ENCODE measurements at regions not wholly inside any gene's neighbourhood (a gene's known extent, or its start where the extent isn't known, plus 50 kb on each side); places are given as distances from the start of the nearest gene placed in this dataset.

DNA sequence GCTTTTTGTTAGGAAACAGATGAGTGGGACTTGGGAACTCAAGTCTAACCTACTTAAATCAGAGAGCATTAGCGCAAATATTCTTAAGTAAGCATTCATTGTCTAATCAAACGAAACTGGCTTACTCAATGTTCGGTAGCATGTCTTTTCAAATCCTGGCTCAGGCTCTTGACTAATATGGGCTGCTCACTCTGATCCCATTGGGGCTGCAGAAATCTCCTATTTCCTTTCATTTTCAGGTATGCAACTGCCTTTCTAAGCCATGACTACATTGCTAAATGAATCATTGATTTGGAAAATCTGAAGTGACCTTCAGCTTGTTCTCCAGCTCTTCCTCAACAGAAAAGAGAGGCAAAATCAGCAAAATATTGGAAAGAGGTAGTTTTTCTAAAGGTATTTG lies 2084.4 kb upstream of the PIK3C3 start:
- no peak overlapping the region for H3K4me3 ChIP-seq (ENCODE audit: low read depth, low read length)
- DNase-seq (ENCODE audit: low read depth) = no peak
- TF ChIP-seq, protein P1, sequence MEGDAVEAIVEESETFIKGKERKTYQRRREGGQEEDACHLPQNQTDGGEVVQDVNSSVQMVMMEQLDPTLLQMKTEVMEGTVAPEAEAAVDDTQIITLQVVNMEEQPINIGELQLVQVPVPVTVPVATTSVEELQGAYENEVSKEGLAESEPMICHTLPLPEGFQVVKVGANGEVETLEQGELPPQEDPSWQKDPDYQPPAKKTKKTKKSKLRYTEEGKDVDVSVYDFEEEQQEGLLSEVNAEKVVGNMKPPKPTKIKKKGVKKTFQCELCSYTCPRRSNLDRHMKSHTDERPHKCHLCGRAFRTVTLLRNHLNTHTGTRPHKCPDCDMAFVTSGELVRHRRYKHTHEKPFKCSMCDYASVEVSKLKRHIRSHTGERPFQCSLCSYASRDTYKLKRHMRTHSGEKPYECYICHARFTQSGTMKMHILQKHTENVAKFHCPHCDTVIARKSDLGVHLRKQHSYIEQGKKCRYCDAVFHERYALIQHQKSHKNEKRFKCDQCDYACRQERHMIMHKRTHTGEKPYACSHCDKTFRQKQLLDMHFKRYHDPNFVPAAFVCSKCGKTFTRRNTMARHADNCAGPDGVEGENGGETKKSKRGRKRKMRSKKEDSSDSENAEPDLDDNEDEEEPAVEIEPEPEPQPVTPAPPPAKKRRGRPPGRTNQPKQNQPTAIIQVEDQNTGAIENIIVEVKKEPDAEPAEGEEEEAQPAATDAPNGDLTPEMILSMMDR (IDR thresholded peaks at IDR 0.05; ENCODE audit: insufficient read depth, low read depth, low read length) = no peak

DNA sequence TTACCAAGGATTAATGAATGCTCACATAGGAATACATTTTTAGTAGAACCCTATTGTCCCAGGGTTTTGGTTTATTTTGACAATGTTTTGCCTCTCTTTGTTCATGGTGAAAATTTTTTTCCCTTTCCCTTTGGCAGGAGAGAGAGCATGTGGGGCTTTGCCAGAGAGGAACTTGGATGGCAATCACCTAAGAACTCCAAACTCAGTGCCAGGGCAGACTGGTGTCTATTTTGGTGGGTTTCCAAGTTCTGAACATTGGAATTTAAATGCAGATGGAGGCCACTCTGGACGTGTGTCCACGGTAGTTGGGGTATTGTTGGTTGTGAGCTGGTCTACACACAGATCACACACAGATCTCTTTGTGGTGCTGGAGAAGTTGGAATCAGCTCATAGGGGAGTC lies 2091.1 kb upstream of the PIK3C3 start:
- no peak overlapping the region for H3K4me3 ChIP-seq (ENCODE audit: low read depth, low read length)
- TF ChIP-seq, protein P1 (IDR thresholded peaks at IDR 0.05; ENCODE audit: insufficient read depth, low read depth, low read length) = no peak

DNA sequence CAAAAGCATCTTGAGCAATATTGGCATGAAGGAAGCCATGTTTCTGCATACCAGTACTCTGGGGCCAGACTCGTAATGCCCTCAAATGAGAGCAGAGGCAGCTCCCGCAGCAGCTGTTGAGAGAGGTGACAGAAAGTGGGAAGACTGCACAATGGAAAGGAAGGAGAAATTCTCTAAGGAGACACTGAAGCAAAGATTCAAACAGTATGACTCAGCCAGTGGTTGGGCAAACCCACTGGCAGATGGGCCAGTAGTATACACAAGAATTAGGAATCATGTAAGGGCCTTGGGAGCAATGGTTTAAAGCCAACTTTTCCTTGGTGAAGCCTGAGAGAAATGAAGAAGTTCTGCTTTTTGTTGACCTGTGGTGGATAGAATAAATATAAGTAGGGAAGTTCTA lies 2092.7 kb upstream of the PIK3C3 start:
- H3K4me3 ChIP-seq (ENCODE audit: low read depth, low read length) = no peak overlapping the region
- TF ChIP-seq, protein P1 (IDR thresholded peaks at IDR 0.05; ENCODE audit: insufficient read depth, low read depth, low read length) = no peak
- DNase-seq (ENCODE audit: low read depth) = no peak

More for the DNA sequence above, 2091.1 kb upstream of the PIK3C3 start:
- no peak for DNase-seq (ENCODE audit: low read depth)

DNA sequence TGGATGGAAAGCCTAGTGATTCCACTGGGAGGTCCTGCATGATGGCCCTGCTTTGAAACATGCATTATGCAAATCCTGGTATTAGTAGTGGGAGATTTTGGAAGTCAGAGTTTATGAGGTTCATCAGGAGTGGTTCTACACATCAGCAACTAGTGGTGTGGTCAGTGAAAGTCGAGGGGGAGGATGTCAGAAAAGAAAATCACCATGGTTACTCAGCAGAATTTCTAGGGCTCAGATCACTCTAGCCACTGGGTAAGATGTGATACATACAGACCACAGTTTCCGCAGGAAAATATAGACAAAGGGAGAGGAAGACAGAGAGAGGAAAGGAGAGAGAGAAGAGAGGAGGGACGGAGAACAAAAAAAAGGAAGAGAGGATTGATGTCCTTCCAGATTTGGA lies 2100.7 kb upstream of the PIK3C3 start:
- DNase-seq (ENCODE audit: low read depth) = no peak
- TF ChIP-seq, protein P1 (IDR thresholded peaks at IDR 0.05; ENCODE audit: insufficient read depth, low read depth, low read length) = no peak

DNA sequence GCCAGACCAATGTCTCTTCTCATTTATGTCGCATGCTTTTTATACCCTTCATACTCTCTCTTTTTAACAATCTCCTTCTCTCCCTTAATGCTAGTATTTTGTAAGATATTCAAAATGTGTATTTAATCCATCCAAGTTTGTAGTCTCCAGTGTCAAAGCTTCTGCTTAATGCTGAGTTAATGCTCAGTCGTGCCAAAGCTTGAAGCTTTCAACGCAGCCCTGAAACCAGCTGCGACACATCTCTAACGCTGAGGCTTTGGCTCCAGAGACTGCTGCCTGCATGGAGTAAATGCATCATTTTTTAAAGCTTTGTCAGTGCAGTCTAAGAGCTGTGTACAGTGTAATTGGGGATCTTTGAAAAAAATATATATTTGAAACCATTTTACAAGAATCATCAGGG lies 2108.8 kb upstream of the PIK3C3 start:
- H3K4me3 ChIP-seq (ENCODE audit: low read depth, low read length) = no peak overlapping the region
- DNase-seq (ENCODE audit: low read depth) = peak; percentile 21
- TF ChIP-seq, protein P1 (IDR thresholded peaks at IDR 0.05; ENCODE audit: insufficient read depth, low read depth, low read length) = no peak

More for the DNA sequence above, 2100.7 kb upstream of the PIK3C3 start:
- H3K4me3 ChIP-seq (ENCODE audit: low read depth, low read length) = no peak overlapping the region

DNA sequence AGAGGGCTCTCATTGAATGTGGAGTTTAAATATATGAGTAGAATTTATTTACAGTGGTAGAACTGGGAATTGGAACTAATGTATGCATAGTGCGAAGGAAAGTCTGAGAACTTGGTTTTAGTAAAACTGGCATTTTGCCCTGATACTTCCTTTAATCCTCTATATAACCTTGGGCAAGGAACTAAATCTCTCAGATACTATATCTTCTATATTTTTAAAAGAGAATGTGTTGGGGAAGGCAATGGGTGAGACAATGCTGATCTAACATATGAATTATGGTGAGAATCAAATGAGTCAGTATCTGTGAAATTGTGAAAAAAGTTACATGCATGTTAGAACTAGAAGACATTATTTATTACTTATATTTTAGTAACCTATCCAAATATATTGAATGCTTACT lies 2109.4 kb upstream of the PIK3C3 start:
- TF ChIP-seq, protein P1 (IDR thresholded peaks at IDR 0.05; ENCODE audit: insufficient read depth, low read depth, low read length) = no peak
- no peak overlapping the region for H3K4me3 ChIP-seq (ENCODE audit: low read depth, low read length)
- no peak for DNase-seq (ENCODE audit: low read depth)

DNA sequence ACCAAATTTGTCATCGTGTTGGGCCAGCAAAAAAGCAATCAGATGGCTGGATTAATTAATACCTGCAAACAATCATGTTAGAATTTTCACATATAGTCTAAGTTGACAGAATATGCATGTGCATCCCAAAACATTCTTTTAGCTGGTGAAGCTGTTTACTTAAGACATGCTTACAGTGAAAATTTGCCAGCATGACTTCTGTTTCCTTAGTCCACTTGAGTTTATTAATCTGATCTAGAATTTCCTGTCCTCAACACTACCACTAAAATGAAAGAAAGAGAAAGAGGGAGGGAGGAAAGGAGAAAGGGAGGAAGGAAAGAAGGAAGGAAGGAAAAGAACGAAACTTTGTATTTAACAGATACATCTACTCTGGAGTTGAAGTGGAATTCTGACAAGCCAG lies 2109.9 kb upstream of the PIK3C3 start:
- TF ChIP-seq, protein P1 (IDR thresholded peaks at IDR 0.05; ENCODE audit: insufficient read depth, low read depth, low read length) = no peak
- no peak overlapping the region for H3K4me3 ChIP-seq (ENCODE audit: low read depth, low read length)
- no peak for DNase-seq (ENCODE audit: low read depth)

All from fibroblast of villous mesenchyme (primary cell).